ENCODE measurements at regions not wholly inside any gene's neighbourhood (a gene's known extent, or its start where the extent isn't known, plus 50 kb on each side); places are given as distances from the start of the nearest gene placed in this dataset.

DNA sequence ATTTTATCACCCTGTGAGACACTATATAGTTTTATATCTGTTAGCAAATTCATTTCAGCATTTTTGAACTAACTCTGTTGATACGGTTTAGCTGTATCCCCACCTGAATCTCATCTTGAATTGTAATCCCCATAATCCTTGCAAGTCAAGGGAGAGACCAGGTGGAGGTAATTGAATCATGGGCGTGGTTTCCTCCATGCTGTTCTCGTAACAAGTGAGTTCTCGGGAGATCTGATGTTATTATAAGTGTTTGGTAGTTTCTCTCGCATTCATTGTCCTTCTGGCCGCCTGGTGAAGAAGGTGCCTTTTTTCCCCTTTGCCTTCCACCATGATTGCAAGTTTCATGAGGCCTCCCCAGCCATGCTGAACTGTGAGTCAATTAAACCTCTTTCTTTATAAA, 53.2 kb upstream of the TMC3 start:
- Histone ChIP-seq H3K27me3 (ENCODE audit: insufficient read depth) (no peaks in the 10 kb centered on the region), H3K27ac (ENCODE audit: low read depth) (no peak overlapping the region), H2AFZ (peak overlapping the region; percentile 2; the same call in 1 of the 2 replicates), H3K9me2 (ENCODE audit: insufficient read depth) (no peaks in the 10 kb centered on the region), H4K20me1 (replicated peaks; ENCODE audit: insufficient read depth) (no peaks in the 10 kb centered on the region), H3K79me2 (replicated peaks; ENCODE audit: insufficient read depth) (no peaks in the 10 kb centered on the region), H3K4me2 (no peak overlapping the region), H3F3A (replicated peaks; ENCODE audit: low read depth) (no peaks in the 10 kb centered on the region), H3K4me3 (no peak overlapping the region), H3K4me1 (ENCODE audit: insufficient read depth) (no peaks in the 10 kb centered on the region), H3K36me3 (ENCODE audit: insufficient read depth) (no peaks in the 10 kb centered on the region)
- ATAC-seq, result peak; percentile 28; the same call in 2 of the 3 replicates
- TF ChIP-seq, protein P1, sequence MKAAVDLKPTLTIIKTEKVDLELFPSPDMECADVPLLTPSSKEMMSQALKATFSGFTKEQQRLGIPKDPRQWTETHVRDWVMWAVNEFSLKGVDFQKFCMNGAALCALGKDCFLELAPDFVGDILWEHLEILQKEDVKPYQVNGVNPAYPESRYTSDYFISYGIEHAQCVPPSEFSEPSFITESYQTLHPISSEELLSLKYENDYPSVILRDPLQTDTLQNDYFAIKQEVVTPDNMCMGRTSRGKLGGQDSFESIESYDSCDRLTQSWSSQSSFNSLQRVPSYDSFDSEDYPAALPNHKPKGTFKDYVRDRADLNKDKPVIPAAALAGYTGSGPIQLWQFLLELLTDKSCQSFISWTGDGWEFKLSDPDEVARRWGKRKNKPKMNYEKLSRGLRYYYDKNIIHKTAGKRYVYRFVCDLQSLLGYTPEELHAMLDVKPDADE (IDR thresholded peaks at IDR 0.05), result no peak
- TF ChIP-seq EZH2 (IDR thresholded peaks at IDR 0.05; ENCODE audit: low read depth, unreplicated experiment), result no peak
- TF ChIP-seq ZNF462 (CRISPR knock-in tag; IDR thresholded peaks at IDR 0.05), result no peak
- TF ChIP-seq, protein P2, sequence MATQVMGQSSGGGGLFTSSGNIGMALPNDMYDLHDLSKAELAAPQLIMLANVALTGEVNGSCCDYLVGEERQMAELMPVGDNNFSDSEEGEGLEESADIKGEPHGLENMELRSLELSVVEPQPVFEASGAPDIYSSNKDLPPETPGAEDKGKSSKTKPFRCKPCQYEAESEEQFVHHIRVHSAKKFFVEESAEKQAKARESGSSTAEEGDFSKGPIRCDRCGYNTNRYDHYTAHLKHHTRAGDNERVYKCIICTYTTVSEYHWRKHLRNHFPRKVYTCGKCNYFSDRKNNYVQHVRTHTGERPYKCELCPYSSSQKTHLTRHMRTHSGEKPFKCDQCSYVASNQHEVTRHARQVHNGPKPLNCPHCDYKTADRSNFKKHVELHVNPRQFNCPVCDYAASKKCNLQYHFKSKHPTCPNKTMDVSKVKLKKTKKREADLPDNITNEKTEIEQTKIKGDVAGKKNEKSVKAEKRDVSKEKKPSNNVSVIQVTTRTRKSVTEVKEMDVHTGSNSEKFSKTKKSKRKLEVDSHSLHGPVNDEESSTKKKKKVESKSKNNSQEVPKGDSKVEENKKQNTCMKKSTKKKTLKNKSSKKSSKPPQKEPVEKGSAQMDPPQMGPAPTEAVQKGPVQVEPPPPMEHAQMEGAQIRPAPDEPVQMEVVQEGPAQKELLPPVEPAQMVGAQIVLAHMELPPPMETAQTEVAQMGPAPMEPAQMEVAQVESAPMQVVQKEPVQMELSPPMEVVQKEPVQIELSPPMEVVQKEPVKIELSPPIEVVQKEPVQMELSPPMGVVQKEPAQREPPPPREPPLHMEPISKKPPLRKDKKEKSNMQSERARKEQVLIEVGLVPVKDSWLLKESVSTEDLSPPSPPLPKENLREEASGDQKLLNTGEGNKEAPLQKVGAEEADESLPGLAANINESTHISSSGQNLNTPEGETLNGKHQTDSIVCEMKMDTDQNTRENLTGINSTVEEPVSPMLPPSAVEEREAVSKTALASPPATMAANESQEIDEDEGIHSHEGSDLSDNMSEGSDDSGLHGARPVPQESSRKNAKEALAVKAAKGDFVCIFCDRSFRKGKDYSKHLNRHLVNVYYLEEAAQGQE (IDR thresholded peaks at IDR 0.05; ENCODE audit: unreplicated experiment), result no peak
- H3K4me1 Mint-ChIP-seq, result peaks cover 8% of the 10 kb centered on the region; the same call in 2 of the 3 replicates
- no peak overlapping the region for H3K27ac Mint-ChIP-seq
- no peaks in the 10 kb centered on the region; the same call in 2 of the 3 replicates for H3K9me3 Mint-ChIP-seq
- DNase-seq (ENCODE audit: low spot score), result peak; percentile 40
- H3K4me3 Mint-ChIP-seq, result no peak overlapping the region
- peaks cover 3% of the 10 kb centered on the region for H3K27me3 Mint-ChIP-seq (ENCODE audit: insufficient read depth, low read depth, poor library complexity)
- no peaks in the 10 kb centered on the region for H3K36me3 Mint-ChIP-seq (ENCODE audit: low read depth)

All from GM23338 (cell line).